HFFc6 (cell line): ENCODE measurements at regions not wholly inside any gene's neighbourhood (a gene's known extent, or its start where the extent isn't known, plus 50 kb on each side); places are given as distances from the start of the nearest gene placed in this dataset.

Experiments
- DNase-seq: peaks from one replicate; pipeline ENCODE4 v3.0.0-alpha.2; 2018
- H3K27ac Mint-ChIP-seq: 2 replicates; pipeline ENCODE4 v1.8.0; 2020; ENCODE audit warnings: mild to moderate bottlenecking, mixed read lengths
- H3K27me3 Mint-ChIP-seq: 2 replicates; pipeline ENCODE4 v1.8.0; 2021; ENCODE audit warnings: mild to moderate bottlenecking, moderate library complexity, mixed read lengths; ENCODE audit not compliant: insufficient read depth
- H3K36me3 Mint-ChIP-seq: 2 replicates; pipeline ENCODE4 v1.8.0; 2021; ENCODE audit warnings: low read depth, mixed read lengths
- H3K4me1 Mint-ChIP-seq: 2 replicates; pipeline ENCODE4 v1.8.0; 2020; ENCODE audit warnings: low read depth, mixed read lengths
- H3K4me3 Mint-ChIP-seq: 2 replicates; pipeline ENCODE4 v1.8.0; 2020; ENCODE audit warnings: mild to moderate bottlenecking, moderate library complexity, mixed read lengths
- H3K9me3 Mint-ChIP-seq: 2 replicates; pipeline ENCODE4 v1.8.0; 2020; ENCODE audit warnings: mild to moderate bottlenecking, mixed read lengths
- TF ChIP-seq, protein P1 (sequence below): fragments of 200-600 bp; sonication (generic); IDR thresholded peaks from 2 replicates; pipeline ENCODE4 v1.5.0; 2021; ENCODE audit warnings: antibody characterized with exemption, mild to moderate bottlenecking

DNA sequence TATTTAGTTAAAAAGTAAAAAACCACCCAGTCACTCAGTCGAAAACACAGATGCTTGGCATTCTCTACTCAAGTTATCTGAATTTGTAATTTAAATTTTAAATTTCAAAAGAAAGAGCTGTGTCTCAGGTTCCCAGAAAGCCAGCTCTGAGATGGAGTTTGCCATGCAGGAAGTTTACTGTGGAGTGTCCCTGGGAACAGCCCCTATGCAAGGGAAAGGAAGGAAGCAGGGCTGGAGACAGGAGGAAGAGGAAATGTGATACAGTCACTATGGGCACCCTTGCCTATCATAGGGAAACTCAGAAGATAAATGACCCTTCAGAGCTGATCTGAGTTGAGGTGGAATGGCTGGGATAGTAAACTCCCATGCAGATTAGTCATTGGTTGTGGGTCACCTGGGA is 408.8 kb upstream of the ACTBL2 start:
- Mint-ChIP-seq H3K4me1 (peaks cover 38% of the 10 kb centered on the region), H3K4me3 (no peak overlapping the region), H3K27me3 (no peaks in the 10 kb centered on the region; the same call in 1 of the 2 replicates), H3K9me3 (no peaks in the 10 kb centered on the region), H3K27ac (no peak overlapping the region), H3K36me3 (no peaks in the 10 kb centered on the region)
- TF ChIP-seq, protein P1, sequence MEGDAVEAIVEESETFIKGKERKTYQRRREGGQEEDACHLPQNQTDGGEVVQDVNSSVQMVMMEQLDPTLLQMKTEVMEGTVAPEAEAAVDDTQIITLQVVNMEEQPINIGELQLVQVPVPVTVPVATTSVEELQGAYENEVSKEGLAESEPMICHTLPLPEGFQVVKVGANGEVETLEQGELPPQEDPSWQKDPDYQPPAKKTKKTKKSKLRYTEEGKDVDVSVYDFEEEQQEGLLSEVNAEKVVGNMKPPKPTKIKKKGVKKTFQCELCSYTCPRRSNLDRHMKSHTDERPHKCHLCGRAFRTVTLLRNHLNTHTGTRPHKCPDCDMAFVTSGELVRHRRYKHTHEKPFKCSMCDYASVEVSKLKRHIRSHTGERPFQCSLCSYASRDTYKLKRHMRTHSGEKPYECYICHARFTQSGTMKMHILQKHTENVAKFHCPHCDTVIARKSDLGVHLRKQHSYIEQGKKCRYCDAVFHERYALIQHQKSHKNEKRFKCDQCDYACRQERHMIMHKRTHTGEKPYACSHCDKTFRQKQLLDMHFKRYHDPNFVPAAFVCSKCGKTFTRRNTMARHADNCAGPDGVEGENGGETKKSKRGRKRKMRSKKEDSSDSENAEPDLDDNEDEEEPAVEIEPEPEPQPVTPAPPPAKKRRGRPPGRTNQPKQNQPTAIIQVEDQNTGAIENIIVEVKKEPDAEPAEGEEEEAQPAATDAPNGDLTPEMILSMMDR, result no peak
- DNase-seq, result no peak

DNA sequence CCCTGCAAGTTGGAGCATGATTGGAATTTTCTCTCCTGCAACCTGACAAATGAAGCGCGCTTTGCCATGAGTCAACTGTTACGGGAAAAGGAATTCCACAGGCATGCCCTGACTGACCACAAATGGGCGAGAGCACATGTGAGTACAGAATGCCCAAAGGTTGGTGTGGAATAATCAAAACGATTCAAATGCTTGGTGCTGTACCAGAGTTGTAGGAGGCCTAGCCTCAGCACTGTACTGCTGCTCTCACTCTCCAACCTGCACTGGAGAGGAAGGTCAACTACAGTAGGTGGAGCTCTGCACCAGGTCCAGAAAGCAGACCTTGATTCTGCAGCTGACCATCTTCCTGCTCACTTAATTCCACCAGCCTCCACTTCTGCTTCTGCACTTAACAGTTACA is 406.9 kb upstream of the ACTBL2 start:
- Mint-ChIP-seq H3K9me3 (no peaks in the 10 kb centered on the region), H3K4me3 (peak overlapping the region; percentile 6; the same call in 1 of the 2 replicates), H3K4me1 (peaks cover 37% of the 10 kb centered on the region), H3K27me3 (no peaks in the 10 kb centered on the region; the same call in 1 of the 2 replicates), H3K36me3 (no peaks in the 10 kb centered on the region), H3K27ac (peak overlapping the region; percentile 20; the same call in 1 of the 2 replicates)
- DNase-seq, result peak; percentile 79
- TF ChIP-seq, protein P1, result peak; percentile 54

- Mint-ChIP-seq H3K4me1 (peaks cover 37% of the 10 kb centered on the region), H3K27ac (no peak overlapping the region), H3K4me3 (no peak overlapping the region), H3K36me3 (no peaks in the 10 kb centered on the region), H3K9me3 (no peaks in the 10 kb centered on the region), H3K27me3 (no peaks in the 10 kb centered on the region; the same call in 1 of the 2 replicates)
- TF ChIP-seq, protein P1, result peak; percentile 73
- DNase-seq, result peak; percentile 67
These were observed 405.4 kb upstream of the ACTBL2 start for GRCh38 chr5:57887851-57888621.

DNA sequence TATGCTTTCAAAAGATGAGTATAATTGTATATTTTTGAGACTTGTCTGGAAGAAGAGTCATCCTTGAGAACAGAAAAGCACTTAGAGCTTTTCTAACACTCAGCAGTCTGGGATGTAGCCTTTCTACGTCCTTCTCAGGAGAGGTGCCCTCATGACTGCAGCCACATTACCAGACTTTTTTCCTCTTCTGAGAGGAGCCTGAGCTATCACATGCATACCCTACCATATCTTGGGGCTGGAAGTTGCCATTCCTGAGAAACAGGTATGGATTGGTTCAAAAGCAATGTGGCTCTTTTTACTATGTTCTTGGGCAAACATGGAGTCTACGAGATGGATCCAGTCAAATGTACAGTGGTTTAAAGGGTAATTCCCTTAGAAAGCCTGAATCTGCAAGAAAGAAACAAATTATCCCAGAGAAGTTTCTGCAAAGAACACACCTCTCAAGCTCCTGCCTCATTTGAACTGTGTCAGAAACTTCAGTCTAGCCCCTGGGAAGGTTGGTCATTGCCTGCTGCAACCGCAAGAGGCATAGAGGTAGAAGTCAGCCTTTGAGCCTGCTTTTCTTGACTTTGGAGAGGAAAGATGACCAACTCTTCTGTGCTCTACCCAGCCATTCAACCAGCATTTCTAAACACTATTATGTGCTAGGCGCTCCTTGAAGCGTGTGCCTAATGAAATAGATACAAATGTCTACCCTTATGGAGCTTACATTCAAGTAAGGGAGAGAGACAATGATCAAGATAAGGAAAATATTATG is 401.9 kb upstream of the ACTBL2 start:
- H3K27ac Mint-ChIP-seq, result no peak overlapping the region
- no peaks in the 10 kb centered on the region for H3K36me3 Mint-ChIP-seq
- H3K27me3 Mint-ChIP-seq, result peaks cover 2% of the 10 kb centered on the region; the same call in 1 of the 2 replicates
- DNase-seq, result no peak
- TF ChIP-seq, protein P1, result no peak
- H3K4me1 Mint-ChIP-seq, result peaks cover 30% of the 10 kb centered on the region
- no peaks in the 10 kb centered on the region for H3K9me3 Mint-ChIP-seq
- no peak overlapping the region for H3K4me3 Mint-ChIP-seq

DNA sequence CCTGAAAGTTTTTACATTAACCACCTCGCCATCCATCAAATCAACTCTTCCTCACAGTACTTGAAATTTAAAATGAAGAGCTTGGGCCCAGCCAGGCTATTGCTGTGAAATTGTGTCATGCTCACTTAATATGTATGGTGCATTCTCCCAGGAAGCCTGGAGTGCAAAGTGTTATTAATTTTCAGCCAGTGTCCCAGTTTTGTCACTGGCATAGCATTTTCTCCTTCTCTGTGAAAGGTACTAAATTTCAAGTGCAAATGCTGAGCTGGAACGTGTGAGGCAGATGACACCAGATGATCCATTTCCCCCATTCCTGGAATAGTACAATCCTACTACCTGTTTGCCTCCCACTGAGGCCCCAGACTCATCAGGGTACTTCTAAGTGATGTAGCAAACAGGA is 397.6 kb upstream of the ACTBL2 start:
- Mint-ChIP-seq H3K4me3 (no peak overlapping the region), H3K36me3 (no peaks in the 10 kb centered on the region), H3K4me1 (peaks cover 6% of the 10 kb centered on the region; the same call in 1 of the 2 replicates), H3K27ac (no peak overlapping the region), H3K27me3 (peaks cover 2% of the 10 kb centered on the region), H3K9me3 (no peaks in the 10 kb centered on the region)
- TF ChIP-seq, protein P1, result no peak
- DNase-seq, result no peak
